ENCODE measurements at regions not wholly inside any gene's neighbourhood (a gene's known extent, or its start where the extent isn't known, plus 50 kb on each side); places are given as distances from the start of the nearest gene placed in this dataset.
A peak's percentile ranks its signal among the peaks of the same experiment; 100 is the strongest.

DNA sequence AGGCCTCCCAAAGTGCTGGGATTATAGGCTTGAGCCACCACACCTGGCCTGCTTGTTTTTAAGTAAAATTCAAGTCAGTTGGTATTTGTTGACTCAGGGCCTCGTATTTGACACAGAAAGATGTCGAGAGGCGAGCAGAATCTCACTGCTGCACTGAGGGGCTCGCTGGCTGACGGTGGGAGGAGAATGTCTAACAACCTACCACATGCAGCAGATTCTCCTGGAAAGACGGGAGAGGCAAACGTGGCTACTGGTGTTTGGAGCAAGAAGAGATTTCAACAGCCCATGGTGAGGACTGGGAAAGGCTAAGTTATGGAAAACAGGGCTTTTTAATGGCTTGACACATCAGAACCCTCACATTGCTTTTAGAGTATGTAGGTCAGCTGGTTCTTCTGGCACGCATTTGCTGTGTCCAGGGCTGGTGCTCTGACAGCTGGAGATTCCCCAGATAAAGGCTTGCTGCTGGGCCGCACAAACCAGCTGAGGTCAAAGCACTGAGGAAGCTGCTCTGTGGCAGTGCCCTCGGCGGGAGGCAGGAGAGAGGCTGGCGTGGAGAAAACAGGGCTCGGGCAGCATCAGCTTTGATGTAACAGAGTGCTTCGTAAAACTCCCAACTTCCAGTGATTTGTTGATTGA is 84.2 kb upstream of the FRMD1 start:
- Histone ChIP-seq H3K4me1 (peaks cover 0 to 10% (median 4%) of the 10 kb centered on the region in 4 donors), H3K9me3 (no peaks in the 10 kb centered on the region), H3K27ac (no peak overlapping the region), H3K36me3 (no peaks in the 10 kb centered on the region), H3K27me3 (no peaks in the 10 kb centered on the region), H3K4me3 (no peak overlapping the region)
- no peak for DNase-seq
- no peak for ATAC-seq (ENCODE audit: low FRiP score in 2 of 2)
- WGBS, 2 donors = 77% methylated on average over 14 of the region's 14 CpGs
- TF ChIP-seq POLR2AphosphoS5 (IDR thresholded peaks at IDR 0.05) (no peak), POLR2A (IDR thresholded peaks at IDR 0.05) (no peak), EP300 (IDR thresholded peaks at IDR 0.05) (no peak)
- TF ChIP-seq, protein P1, sequence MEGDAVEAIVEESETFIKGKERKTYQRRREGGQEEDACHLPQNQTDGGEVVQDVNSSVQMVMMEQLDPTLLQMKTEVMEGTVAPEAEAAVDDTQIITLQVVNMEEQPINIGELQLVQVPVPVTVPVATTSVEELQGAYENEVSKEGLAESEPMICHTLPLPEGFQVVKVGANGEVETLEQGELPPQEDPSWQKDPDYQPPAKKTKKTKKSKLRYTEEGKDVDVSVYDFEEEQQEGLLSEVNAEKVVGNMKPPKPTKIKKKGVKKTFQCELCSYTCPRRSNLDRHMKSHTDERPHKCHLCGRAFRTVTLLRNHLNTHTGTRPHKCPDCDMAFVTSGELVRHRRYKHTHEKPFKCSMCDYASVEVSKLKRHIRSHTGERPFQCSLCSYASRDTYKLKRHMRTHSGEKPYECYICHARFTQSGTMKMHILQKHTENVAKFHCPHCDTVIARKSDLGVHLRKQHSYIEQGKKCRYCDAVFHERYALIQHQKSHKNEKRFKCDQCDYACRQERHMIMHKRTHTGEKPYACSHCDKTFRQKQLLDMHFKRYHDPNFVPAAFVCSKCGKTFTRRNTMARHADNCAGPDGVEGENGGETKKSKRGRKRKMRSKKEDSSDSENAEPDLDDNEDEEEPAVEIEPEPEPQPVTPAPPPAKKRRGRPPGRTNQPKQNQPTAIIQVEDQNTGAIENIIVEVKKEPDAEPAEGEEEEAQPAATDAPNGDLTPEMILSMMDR (IDR thresholded peaks at IDR 0.05) = no peak

DNA sequence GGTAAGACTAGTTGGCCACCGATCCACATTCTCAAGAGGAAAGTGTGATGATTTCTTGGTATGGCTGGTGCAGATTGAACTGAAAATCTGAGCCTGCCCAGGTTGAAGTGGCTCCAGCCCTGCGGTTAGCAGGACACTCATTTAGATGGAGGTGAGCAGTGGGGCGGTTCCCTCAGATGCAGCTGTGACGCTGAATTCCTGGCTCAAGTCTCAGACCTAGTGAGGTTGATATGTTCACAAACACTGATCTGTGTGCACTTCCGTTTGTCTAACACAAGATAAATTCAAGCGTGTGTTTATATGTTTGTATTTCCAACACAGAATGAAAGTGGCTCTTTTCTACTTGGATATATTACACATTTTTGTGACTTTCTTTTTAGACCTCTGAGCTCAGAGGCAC is 83.4 kb upstream of the FRMD1 start:
- ATAC-seq (ENCODE audit: low FRiP score in 2 of 2) (peak in 1 of 2 donors; percentile 56), DNase-seq (peak in 1 of 2 donors; percentile 38)
- Histone ChIP-seq H3K4me1 (peaks cover 0 to 11% (median 7%) of the 10 kb centered on the region in 4 donors), H3K36me3 (no peaks in the 10 kb centered on the region), H3K9me3 (no peaks in the 10 kb centered on the region), H3K27me3 (no peaks in the 10 kb centered on the region), H3K4me3 (no peak overlapping the region), H3K27ac (no peak overlapping the region)
- WGBS, 2 donors = 51 to 63% methylated on average over 4 to 6 of the region's 6 CpGs
- TF ChIP-seq POLR2AphosphoS5 (IDR thresholded peaks at IDR 0.05) = no peak
- TF ChIP-seq EP300 (IDR thresholded peaks at IDR 0.05) = no peak
- no peak for TF ChIP-seq POLR2A (IDR thresholded peaks at IDR 0.05)
- TF ChIP-seq, protein P1 (IDR thresholded peaks at IDR 0.05) = no peak

DNA sequence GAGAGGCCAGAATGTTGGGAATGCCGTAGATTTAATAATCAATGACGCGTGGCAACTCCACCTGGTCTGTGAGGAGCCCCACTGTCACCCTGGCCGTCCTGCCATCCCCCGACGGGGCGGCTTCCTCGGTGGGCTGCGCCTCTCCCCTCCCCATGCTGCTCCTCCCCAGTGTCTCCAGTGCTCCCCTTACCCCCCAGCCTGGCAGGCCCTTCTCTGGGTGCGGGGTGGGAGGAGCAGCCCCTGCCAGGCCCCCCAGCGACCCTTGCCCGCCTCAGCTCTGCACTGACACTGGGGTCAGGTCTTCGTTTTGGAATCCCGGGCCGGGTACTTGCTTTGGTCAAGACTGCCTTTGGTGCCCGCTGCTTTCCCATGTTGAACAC is 82.3 kb upstream of the FRMD1 start:
- WGBS, 2 donors = 92 to 94% methylated on average over 16 of the region's 16 CpGs

DNA sequence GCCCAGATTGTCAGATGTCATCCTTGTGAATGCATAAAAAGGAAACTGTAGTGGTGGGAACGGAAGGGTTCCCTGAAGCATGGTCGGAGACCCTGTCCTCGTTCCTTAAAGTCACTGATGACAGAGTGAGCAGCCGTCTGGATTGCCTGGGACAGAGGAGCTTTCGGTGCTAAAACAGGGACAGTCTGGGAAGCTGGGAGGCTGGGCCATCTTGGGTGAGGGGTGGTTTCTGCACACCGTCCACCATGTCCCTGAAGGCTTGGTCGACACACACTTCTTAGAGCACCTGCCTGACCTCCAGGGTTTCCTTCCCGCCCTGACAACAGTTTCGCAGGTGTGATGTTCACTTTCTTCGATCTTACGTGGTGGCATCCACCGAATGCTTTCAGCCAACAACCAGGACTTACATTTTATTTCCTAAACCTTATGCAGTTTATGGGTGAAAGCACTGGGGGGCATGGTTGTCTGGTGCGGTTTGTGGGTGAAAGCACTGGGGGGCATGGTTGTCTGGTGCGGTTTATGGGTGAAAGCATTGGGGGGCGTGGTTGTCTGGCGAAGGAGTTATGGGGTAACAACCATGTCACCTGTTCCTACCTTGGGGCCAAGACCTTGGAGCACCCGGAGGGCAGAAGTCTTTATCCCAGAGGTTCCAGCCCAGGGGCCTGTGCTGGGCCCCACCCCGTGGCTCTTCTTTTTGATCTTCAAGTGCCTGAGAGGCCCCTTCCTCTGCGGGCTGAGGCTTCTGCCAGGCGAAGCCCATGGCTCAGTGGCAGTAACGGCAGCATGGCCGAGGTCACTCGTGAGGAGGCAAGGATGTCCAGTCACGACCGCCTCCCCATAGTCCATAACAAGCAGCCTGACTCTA is 81.7 kb upstream of the FRMD1 start:
- 93 to 95% methylated on average over 20 to 25 of the region's 25 CpGs for WGBS, 2 donors
- DNase-seq (no peak), ATAC-seq (ENCODE audit: low FRiP score in 2 of 2) (no peak)
- TF ChIP-seq, protein P1 (IDR thresholded peaks at IDR 0.05) = no peak
- TF ChIP-seq POLR2A (IDR thresholded peaks at IDR 0.05) = no peak
- TF ChIP-seq EP300 (IDR thresholded peaks at IDR 0.05) = no peak
- no peak for TF ChIP-seq POLR2AphosphoS5 (IDR thresholded peaks at IDR 0.05)
- Histone ChIP-seq H3K4me1 (peaks cover 0 to 11% (median 7%) of the 10 kb centered on the region in 4 donors), H3K36me3 (no peaks in the 10 kb centered on the region), H3K27ac (no peak overlapping the region), H3K9me3 (no peaks in the 10 kb centered on the region), H3K27me3 (no peaks in the 10 kb centered on the region), H3K4me3 (no peak overlapping the region)

More for the DNA sequence above, 82.3 kb upstream of the FRMD1 start:
- Histone ChIP-seq H3K36me3 (no peaks in the 10 kb centered on the region), H3K9me3 (no peaks in the 10 kb centered on the region), H3K4me3 (no peak overlapping the region), H3K4me1 (peaks cover 0 to 11% (median 7%) of the 10 kb centered on the region in 4 donors), H3K27me3 (no peaks in the 10 kb centered on the region), H3K27ac (no peak overlapping the region)
- DNase-seq (peak in 1 of 2 donors; percentile 72), ATAC-seq (ENCODE audit: low FRiP score in 2 of 2) (no peak)
- TF ChIP-seq EP300 (IDR thresholded peaks at IDR 0.05) (no peak), POLR2AphosphoS5 (IDR thresholded peaks at IDR 0.05) (no peak), POLR2A (IDR thresholded peaks at IDR 0.05) (no peak)
- TF ChIP-seq, protein P1 (IDR thresholded peaks at IDR 0.05) = no peak
